Erythroblast (primary cell): ENCODE measurements at regions not wholly inside any gene's neighbourhood (a gene's known extent, or its start where the extent isn't known, plus 50 kb on each side); places are given as distances from the start of the nearest gene placed in this dataset.

ENCODE experiments used
- DNase-seq, 2 experiments: peaks; one replicate each; lab custom pipeline; 2025; lab: John Stamatoyannopoulos, UW
- GATA1 ChIP-seq: IDR thresholded peaks from 2 replicates; pipeline ENCODE4 v1.6.1; 2011; ENCODE audit warnings: low read depth, mild to moderate bottlenecking, control low read depth, low read length, moderate library complexity
- POLR2A ChIP-seq: IDR thresholded peaks from 2 replicates; pipeline ENCODE4 v1.6.1; 2011; ENCODE audit warnings: mild to moderate bottlenecking, low read length

DNA sequence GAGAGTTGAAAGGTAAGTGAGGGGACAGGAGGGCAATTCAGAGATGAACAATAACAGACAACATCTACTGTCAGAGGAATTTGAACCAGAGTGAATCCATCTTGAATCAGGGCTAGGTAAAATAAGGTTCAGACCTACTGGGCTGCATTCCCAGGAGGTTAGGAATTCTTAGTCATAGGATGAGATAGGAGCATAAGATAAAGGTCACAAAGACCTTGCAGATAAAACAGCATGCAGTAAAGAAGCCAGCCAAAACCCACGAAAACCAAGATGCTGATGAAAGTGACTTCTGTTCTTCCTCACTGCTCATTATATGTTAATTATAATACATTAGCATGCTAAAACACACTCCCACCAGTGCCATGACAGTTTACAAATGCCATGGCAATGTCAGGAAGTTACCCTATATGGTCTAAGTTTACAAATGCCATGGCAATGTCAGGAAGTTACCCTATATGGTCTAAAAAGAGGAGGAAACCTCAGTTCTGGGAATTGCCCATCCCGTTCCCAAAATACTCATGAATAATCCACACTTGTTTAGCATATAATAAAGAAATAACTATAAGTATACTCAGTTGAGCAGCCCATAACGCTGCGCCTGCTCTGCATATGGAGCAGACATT is 248.5 kb downstream of the HAO1 start:
- TF ChIP-seq GATA1 (no peak), POLR2A (no peak)
- DNase-seq = no peak

GRCh38 chr20:7692478-7692877 is 247.8 kb downstream of the HAO1 start:
- no peak for DNase-seq
- no peak for TF ChIP-seq POLR2A
- TF ChIP-seq GATA1 = no peak

DNA sequence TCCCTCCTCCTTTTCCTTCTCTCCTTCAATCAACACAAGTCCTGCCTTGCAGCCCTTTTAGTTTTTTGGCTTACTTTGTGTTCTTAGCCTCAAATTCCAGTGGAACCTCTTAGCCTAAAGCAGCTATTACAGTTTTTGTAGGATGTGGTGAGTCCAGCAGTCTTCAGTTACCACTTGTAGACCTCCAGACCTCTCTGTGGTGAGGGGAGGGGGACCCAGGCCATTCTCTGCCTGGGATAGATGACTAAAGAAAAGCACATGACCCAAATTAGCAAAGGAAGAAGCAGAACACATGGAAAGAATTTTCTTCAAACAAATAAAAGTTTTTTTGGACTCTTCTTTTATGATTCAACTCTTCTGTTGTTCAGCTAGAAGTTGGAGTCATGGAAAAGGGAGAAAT is 246.5 kb downstream of the HAO1 start:
- DNase-seq = no peak
- no peak for TF ChIP-seq GATA1
- no peak for TF ChIP-seq POLR2A

DNA sequence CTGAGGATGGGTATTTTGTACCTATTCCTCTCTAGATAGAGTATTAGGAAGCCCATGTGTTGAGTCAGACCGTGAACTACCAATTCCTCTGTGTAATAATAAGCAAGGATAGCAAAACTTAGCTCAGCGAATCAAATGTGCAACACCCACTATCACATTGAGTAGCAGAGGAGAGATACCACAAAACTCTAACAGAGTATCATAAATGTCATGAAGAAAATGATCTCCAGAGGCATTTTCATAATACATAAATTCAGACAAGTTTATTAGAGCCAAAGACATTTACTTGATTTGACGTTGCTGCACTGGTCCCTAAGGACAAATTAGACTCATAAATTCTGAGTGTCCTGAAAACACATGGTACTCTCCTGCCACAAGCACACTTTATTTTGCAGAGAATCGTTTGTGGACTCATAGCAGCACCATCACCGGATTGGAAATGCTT is 245.2 kb downstream of the HAO1 start:
- no peak for DNase-seq

DNA sequence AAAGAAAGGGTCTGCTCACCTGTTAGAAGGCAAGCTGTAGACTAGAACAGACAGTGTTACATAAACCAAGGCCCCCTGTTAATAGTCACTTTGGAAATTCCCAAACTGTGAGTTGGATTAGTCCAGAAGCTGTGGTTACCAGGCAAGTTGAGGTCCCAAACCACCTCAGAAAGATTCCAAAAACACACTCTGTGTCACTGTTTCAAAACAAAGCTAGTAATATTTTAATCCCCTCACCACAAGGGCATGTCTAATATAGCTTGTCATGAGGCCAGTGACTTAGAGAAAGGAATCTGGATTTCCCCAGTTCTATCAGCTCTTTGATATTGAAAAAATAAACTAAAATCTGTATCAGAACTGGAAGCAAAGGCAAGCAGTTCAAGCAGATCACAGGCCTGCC is 244.6 kb downstream of the HAO1 start:
- TF ChIP-seq GATA1 = no peak
- no peak for TF ChIP-seq POLR2A

More for the DNA sequence above, 245.2 kb downstream of the HAO1 start:
- TF ChIP-seq POLR2A (no peak), GATA1 (no peak)

GRCh38 chr20:7696311-7696710 is 243.9 kb downstream of the HAO1 start:
- DNase-seq = no peak
- TF ChIP-seq POLR2A (no peak), GATA1 (no peak)

More for the DNA sequence above, 244.6 kb downstream of the HAO1 start:
- DNase-seq = no peak

- DNase-seq = no peak
- no peak for TF ChIP-seq POLR2A
- TF ChIP-seq GATA1 = no peak
Observed at GRCh38 chr20:7702141-7702540, 238.1 kb downstream of the HAO1 start.

GRCh38 chr20:7703551-7703961 is 236.7 kb downstream of the HAO1 start:
- TF ChIP-seq GATA1 (no peak), POLR2A (no peak)
- DNase-seq = no peak

DNA sequence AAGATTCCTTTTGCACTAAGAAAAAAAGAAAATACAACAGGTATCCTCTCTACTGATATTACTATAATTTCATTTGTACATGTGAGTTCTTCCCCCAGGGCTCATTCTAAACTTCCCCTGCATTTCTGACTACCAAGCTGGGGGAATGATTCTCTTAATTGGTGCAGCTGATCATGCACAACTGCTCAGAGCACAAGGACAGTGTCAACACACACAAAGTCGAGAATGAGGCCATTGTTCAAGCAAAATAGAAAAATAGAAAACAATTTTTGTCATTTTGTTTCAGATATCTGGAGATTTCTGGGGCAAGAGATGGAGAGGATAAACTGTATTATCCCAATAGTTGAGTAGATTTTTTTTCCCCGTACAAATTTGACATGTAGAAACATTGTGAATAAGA is 236.3 kb downstream of the HAO1 start:
- TF ChIP-seq GATA1 (no peak), POLR2A (no peak)
- DNase-seq = no peak

GRCh38 chr20:7708112-7708511 is 232.1 kb downstream of the HAO1 start:
- DNase-seq = no peak
- TF ChIP-seq GATA1 = no peak
- no peak for TF ChIP-seq POLR2A

GRCh38 chr20:7708782-7709181 is 231.5 kb downstream of the HAO1 start:
- TF ChIP-seq POLR2A = no peak
- no peak for TF ChIP-seq GATA1
- no peak for DNase-seq

DNA sequence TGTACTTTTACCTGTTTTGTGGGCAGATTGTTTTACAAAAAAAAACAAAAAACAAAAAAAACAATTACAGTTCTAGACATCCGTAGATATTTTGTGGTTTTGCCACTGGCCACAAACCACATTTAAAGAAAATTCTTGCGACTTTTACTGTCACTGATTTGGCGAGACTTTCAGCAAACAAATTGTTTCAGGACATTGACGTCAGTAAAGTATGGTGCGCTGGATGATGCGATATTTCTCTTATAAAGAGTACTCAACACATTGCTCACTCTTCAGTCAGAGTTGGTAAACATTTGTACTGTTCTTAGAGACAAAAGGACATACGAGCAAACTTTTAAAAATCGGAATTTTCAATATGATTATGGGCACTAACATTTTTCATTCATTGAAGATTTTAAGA is 229.8 kb downstream of the HAO1 start:
- TF ChIP-seq GATA1 = no peak
- TF ChIP-seq POLR2A = no peak
- no peak for DNase-seq

DNA sequence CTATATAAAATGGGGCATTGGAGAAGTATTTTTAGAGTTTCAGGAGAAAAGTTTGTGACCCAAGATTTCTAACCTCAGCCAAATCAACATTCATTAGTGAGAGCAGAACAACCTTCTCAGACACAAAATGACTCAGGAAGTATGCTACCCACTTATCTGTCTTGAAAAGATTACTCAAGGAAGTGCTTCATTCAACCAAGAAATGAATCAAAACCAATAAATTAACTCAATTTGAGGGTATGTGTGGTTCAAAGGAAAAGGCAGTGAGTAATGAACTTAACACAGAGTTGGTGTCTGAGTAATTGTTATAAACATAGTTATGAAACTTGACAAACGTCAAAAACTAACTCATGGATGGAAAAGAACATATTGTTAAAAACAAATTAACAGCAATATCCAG is 227.6 kb downstream of the HAO1 start:
- DNase-seq = no peak
- TF ChIP-seq GATA1 (no peak), POLR2A (no peak)

GRCh38 chr20:7714549-7714948 is 225.7 kb downstream of the HAO1 start:
- DNase-seq = no peak
- no peak for TF ChIP-seq GATA1

DNA sequence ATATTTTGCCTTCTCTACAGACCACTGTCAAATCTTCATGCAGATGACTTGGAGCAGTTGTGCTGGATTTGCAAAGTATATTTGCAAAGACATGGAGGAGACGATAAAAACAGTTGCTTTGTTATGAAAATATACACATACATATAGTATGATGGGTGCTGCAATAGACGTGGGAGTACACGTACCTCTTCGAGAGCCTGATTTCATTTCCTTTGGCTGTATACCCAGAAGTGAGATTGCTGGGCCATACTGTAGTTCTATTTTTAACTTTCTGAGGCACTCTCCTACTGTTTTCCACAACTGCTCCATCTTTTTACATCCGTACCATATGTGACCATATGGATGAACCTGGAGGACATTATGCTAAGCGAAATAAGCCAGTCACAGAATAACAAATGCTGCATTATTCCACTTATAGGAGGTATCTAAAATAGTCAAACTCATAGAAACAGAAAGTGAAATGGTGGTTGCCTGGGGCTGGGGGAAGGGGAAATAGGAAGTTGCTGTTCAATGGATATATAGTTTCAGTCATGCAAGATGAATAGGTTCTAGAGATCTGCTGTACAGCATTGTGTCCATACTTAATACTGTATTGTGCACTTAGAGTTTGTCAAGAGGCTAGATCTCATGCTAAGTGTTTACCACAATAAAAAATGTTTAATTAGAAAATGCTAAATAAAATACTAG is 223.8 kb downstream of the HAO1 start:
- TF ChIP-seq POLR2A (no peak), GATA1 (no peak)
- no peak for DNase-seq
